HG03565 (cell line): ENCODE measurements at regions not wholly inside any gene's neighbourhood (a gene's known extent, or its start where the extent isn't known, plus 50 kb on each side); places are given as distances from the start of the nearest gene placed in this dataset.

Source experiments
- ATAC-seq: cut with Tn5 transposase; IDR thresholded peaks from one replicate; pipeline ENCODE4 v1.9.1; 2021; ENCODE audit warnings: mild to moderate bottlenecking, moderate library complexity; ENCODE audit not compliant: unreplicated experiment

- no peak for ATAC-seq
Observed at GRCh38 chr3:64825404-64826120, 137.8 kb upstream of the ADAMTS9 start.

- no peak for ATAC-seq
Observed at GRCh38 chr3:64824394-64824909, 136.7 kb upstream of the ADAMTS9 start.

- no peak for ATAC-seq
Observed at GRCh38 chr3:64818196-64818595, 130.4 kb upstream of the ADAMTS9 start.

- ATAC-seq, result no peak
Observed at GRCh38 chr3:64816355-64816754, 128.6 kb upstream of the ADAMTS9 start.

GRCh38 chr3:64815789-64816188 is 128.0 kb upstream of the ADAMTS9 start:
- ATAC-seq, result no peak

GRCh38 chr3:64815195-64815631 is 127.4 kb upstream of the ADAMTS9 start:
- no peak for ATAC-seq

GRCh38 chr3:64814351-64814750 is 126.6 kb upstream of the ADAMTS9 start:
- ATAC-seq, result no peak

GRCh38 chr3:64813326-64813725 is 125.5 kb upstream of the ADAMTS9 start:
- no peak for ATAC-seq

GRCh38 chr3:64809086-64809485 is 121.3 kb upstream of the ADAMTS9 start:
- no peak for ATAC-seq

GRCh38 chr3:64808061-64808460 is 120.3 kb upstream of the ADAMTS9 start:
- no peak for ATAC-seq

- no peak for ATAC-seq
Observed at GRCh38 chr3:64806668-64807605, 119.1 kb upstream of the ADAMTS9 start.

- ATAC-seq, result no peak
Observed at GRCh38 chr3:64805978-64806377, 118.2 kb upstream of the ADAMTS9 start.

GRCh38 chr3:64805248-64805647 is 117.4 kb upstream of the ADAMTS9 start:
- ATAC-seq, result no peak

- ATAC-seq, result no peak
Observed at GRCh38 chr3:64803469-64803868, 115.7 kb upstream of the ADAMTS9 start.

GRCh38 chr3:64802460-64802859 is 114.7 kb upstream of the ADAMTS9 start:
- ATAC-seq, result no peak

GRCh38 chr3:64801856-64802255 is 114.1 kb upstream of the ADAMTS9 start:
- no peak for ATAC-seq

- ATAC-seq, result no peak
Observed at GRCh38 chr3:64799606-64800005, 111.8 kb upstream of the ADAMTS9 start.

GRCh38 chr3:64798316-64798715 is 110.5 kb upstream of the ADAMTS9 start:
- ATAC-seq, result no peak

- ATAC-seq, result no peak
Observed at GRCh38 chr3:64796607-64797399, 109.0 kb upstream of the ADAMTS9 start.

- ATAC-seq, result no peak
Observed at GRCh38 chr3:64792445-64792844, 104.6 kb upstream of the ADAMTS9 start.

GRCh38 chr3:64789111-64789510 is 101.3 kb upstream of the ADAMTS9 start:
- no peak for ATAC-seq
